GM18868 (cell line): ENCODE measurements at regions not wholly inside any gene's neighbourhood (a gene's known extent, or its start where the extent isn't known, plus 50 kb on each side); places are given as distances from the start of the nearest gene placed in this dataset.

ENCODE experiments used
- ATAC-seq: cut with Tn5 transposase; IDR thresholded peaks from one replicate; pipeline ENCODE4 v1.9.1; 2021; ENCODE audit warnings: mild to moderate bottlenecking, moderate library complexity; ENCODE audit not compliant: unreplicated experiment

- no peak for ATAC-seq
Measured at GRCh38 chr4:74674750-74675149, 119.6 kb downstream of the BTC start.

GRCh38 chr4:74675673-74676279 lies 118.5 kb downstream of the BTC start:
- peak; percentile 87 for ATAC-seq

- ATAC-seq = no peak
Measured at GRCh38 chr4:74682567-74683359, 111.6 kb downstream of the BTC start.

- ATAC-seq = no peak
Measured at GRCh38 chr4:74692972-74693371, 101.4 kb downstream of the BTC start.
